ENCODE measurements at regions not wholly inside any gene's neighbourhood (a gene's known extent, or its start where the extent isn't known, plus 50 kb on each side); places are given as distances from the start of the nearest gene placed in this dataset.
"Not testable (repeated sequence)": the region's sequence is repeated elsewhere in the genome, so short reads cannot be mapped to it uniquely, and the experiment has no call there.

GRCh38 chrX:75673468-75673867 is 111.6 kb downstream of the MAGEE2 start:
- FAIRE-seq (no peak), DNase-seq (ENCODE audit: extremely low spot score, insufficient read length, low read depth) (no peak)

GRCh38 chrX:75655627-75656026 is 129.4 kb downstream of the MAGEE2 start:
- DNase-seq (ENCODE audit: extremely low spot score, insufficient read length, low read depth) (no peak), FAIRE-seq (no peak)

- no peak for FAIRE-seq
Measured at GRCh38 chrX:75649829-75650228, 127.0 kb upstream of the ZDHHC15 start.

GRCh38 chrX:75648803-75649588 is 126.2 kb upstream of the ZDHHC15 start:
- no peak for DNase-seq (ENCODE audit: extremely low spot score, insufficient read length, low read depth)
- FAIRE-seq = no peak

More at GRCh38 chrX:75649829-75650228, 127.0 kb upstream of the ZDHHC15 start:
- no peak for DNase-seq (ENCODE audit: extremely low spot score, insufficient read length, low read depth)

GRCh38 chrX:75642811-75643361 is 120.0 kb upstream of the ZDHHC15 start:
- DNase-seq (ENCODE audit: extremely low spot score, insufficient read length, low read depth) (no peak), FAIRE-seq (peak; percentile 48)

- no peak for DNase-seq (ENCODE audit: extremely low spot score, insufficient read length, low read depth)
- FAIRE-seq = no peak
Measured at GRCh38 chrX:75638332-75638731, 115.5 kb upstream of the ZDHHC15 start.

- DNase-seq (ENCODE audit: extremely low spot score, insufficient read length, low read depth) (no peak), FAIRE-seq (no peak)
Measured at GRCh38 chrX:75625232-75625631, 102.4 kb upstream of the ZDHHC15 start.

GRCh38 chrX:75623535-75623934 is 100.7 kb upstream of the ZDHHC15 start:
- FAIRE-seq = no peak
- no peak for DNase-seq (ENCODE audit: extremely low spot score, insufficient read length, low read depth)

- no peak for DNase-seq (ENCODE audit: extremely low spot score, insufficient read length, low read depth)
- FAIRE-seq = no peak
Measured at GRCh38 chrX:75609406-75609805, 86.6 kb upstream of the ZDHHC15 start.

GRCh38 chrX:75603833-75604232 is 81.0 kb upstream of the ZDHHC15 start:
- FAIRE-seq (peak; percentile 77), DNase-seq (ENCODE audit: extremely low spot score, insufficient read length, low read depth) (no peak)

- FAIRE-seq; DNase-seq (ENCODE audit: extremely low spot score, insufficient read length, low read depth): not testable (repeated sequence)
Measured at GRCh38 chrX:75602022-75602421, 79.2 kb upstream of the ZDHHC15 start.

- DNase-seq (ENCODE audit: extremely low spot score, insufficient read length, low read depth) (no peak), FAIRE-seq (no peak)
Measured at GRCh38 chrX:75596178-75596577, 73.3 kb upstream of the ZDHHC15 start.

GRCh38 chrX:75593186-75593585 is 70.3 kb upstream of the ZDHHC15 start:
- FAIRE-seq; DNase-seq (ENCODE audit: extremely low spot score, insufficient read length, low read depth): not testable (repeated sequence)

- no peak for FAIRE-seq
- no peak for DNase-seq (ENCODE audit: extremely low spot score, insufficient read length, low read depth)
Measured at GRCh38 chrX:75582511-75582910, 59.7 kb upstream of the ZDHHC15 start.
